Fibroblast of lung (primary cell): ENCODE measurements at regions not wholly inside any gene's neighbourhood (a gene's known extent, or its start where the extent isn't known, plus 50 kb on each side); places are given as distances from the start of the nearest gene placed in this dataset.

ENCODE experiments used
- EZH2 ChIP-seq: IDR thresholded peaks from 2 replicates; pipeline ENCODE4 v1.5.1; 2012; ENCODE audit warnings: low read length, control low read depth, mild to moderate bottlenecking; ENCODE audit errors: missing control alignments
- TF ChIP-seq, protein P1 (sequence below), 2 donors: IDR thresholded peaks in 1 of 2; conservative IDR thresholded peaks in 1 of 2; 1 replicate in 1 of 2; 2 replicates in 1 of 2; pipeline ENCODE4 v1.5.1; 2011 to 2012; ENCODE audit warnings: low read length in 2 of 2, control low read depth in 1 of 2, inconsistent platforms in 1 of 2, low read depth in 1 of 2, mild to moderate bottlenecking in 1 of 2

DNA sequence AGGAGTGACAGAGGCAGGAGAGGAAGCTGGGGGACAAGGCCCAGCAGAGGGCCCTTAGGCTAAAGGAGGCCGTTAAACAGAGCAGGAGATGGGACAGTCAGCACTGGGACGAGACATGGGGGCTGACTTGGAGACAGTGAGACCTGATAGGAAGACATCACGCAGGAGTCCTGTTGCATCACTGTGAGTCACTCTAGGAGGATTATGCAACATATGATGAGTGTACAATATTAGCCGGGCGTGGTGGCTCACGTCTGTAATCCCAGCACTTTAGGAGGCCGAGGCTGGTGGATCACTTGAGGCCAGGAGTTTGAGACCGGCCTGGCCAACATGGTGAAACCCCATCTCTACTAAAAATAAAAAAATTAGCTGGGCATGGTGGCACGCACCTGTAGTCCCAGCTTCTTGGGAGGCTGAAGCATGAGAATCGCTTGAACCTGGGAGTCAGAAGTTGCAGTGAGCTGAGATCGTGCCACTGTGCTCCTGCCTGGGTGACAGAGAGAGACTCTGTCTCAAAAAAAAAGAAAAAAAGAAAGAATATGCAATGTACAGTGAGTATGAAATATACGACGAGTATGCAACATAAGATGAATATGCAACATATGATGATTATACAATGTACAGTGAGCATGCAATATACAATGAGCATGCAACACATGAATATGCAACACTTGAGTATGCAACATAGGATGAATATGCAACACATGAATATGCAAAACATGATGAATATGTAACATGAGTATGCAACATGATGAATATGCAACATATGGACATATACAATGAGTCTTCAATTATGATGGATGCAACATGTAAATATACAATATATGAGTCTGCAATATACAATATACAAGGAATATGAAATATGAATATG is 83.3 kb upstream of the ID2 start:
- TF ChIP-seq EZH2, result no peak
- TF ChIP-seq, protein P1, sequence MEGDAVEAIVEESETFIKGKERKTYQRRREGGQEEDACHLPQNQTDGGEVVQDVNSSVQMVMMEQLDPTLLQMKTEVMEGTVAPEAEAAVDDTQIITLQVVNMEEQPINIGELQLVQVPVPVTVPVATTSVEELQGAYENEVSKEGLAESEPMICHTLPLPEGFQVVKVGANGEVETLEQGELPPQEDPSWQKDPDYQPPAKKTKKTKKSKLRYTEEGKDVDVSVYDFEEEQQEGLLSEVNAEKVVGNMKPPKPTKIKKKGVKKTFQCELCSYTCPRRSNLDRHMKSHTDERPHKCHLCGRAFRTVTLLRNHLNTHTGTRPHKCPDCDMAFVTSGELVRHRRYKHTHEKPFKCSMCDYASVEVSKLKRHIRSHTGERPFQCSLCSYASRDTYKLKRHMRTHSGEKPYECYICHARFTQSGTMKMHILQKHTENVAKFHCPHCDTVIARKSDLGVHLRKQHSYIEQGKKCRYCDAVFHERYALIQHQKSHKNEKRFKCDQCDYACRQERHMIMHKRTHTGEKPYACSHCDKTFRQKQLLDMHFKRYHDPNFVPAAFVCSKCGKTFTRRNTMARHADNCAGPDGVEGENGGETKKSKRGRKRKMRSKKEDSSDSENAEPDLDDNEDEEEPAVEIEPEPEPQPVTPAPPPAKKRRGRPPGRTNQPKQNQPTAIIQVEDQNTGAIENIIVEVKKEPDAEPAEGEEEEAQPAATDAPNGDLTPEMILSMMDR (conservative IDR thresholded peaks at IDR 0.05 in 1 of 2, IDR thresholded peaks at IDR 0.05 in 1 of 2; ENCODE audit: low read depth in 1 of 2, low read length in 2 of 2), result no peak
